ENCODE measurements at regions not wholly inside any gene's neighbourhood (a gene's known extent, or its start where the extent isn't known, plus 50 kb on each side); places are given as distances from the start of the nearest gene placed in this dataset.
"Not testable (repeated sequence)": the region's sequence is repeated elsewhere in the genome, so short reads cannot be mapped to it uniquely, and the experiment has no call there.

DNA sequence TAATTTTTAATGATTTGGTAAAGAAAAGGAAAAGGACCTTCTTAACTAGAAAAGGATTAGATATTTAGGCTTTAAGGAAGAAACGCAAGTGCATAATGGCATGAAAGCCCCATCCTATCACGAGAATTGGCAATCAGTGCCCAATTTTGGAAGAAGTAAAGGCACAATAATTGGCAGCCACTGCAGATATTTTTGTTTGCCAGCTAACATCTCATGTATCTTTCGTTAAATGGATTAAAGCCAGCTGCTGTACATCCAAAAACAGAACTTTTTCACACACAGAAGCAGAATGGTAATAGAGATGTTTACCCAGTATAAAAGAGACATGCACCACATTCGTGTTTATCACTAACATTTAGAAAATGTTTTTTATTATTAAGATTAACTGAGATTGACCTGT lies 180.3 kb downstream of the C6orf118 start:
- Mint-ChIP-seq H3K27me3 (no peaks in the 10 kb centered on the region), H3K4me1 (ENCODE audit: low read depth) (no peaks in the 10 kb centered on the region), H3K4me3 (no peak overlapping the region), H3K27ac (no peak overlapping the region), H3K36me3 (ENCODE audit: low read depth) (no peaks in the 10 kb centered on the region), H3K9me3 (peaks cover 49% of the 10 kb centered on the region)
- intact Hi-C loops (cut with micrococcal nuclease): no loop called here

DNA sequence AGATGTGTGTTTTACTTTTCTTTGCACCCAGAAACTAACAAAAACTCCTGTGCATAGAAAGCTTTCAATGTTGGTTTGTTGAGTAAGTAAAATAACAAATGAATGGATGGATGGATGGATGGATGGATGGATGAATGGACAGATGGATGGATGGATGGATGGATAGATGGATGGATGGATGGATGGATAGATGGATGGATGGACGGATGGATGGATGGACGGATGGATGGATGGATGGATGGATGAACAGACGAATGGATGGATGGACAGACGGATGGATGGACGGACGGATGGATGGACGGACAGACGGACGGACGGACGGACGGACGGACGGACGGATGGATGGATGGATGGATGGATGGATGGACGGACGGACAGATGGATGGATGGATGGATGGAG lies 181.7 kb downstream of the C6orf118 start:
- H3K4me3 Mint-ChIP-seq; H3K27me3 Mint-ChIP-seq; H3K27ac Mint-ChIP-seq; H3K36me3 Mint-ChIP-seq (ENCODE audit: low read depth); intact Hi-C loops (cut with micrococcal nuclease); H3K4me1 Mint-ChIP-seq (ENCODE audit: low read depth): not testable (repeated sequence)
- H3K9me3 Mint-ChIP-seq: peaks cover 44% of the 10 kb centered on the region

DNA sequence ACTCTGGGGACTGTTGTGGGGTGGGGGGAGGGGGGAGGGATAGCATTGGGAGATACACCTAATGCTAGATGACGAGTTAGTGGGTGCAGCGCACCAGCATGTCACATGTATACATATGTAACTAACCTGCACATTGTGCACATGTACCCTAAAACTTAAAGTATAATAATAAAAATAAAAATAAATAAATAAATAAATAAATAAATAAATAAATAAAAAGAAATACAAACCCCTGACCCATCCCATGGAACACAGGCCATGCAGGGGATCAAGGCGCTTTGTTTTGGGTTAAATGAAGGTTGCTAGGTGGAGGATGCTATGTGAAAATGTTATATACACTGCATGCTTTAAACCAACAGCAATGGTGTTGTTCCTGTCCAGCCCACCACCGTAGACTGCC lies 184.7 kb downstream of the C6orf118 start:
- H3K4me3 Mint-ChIP-seq; H3K4me1 Mint-ChIP-seq (ENCODE audit: low read depth); H3K36me3 Mint-ChIP-seq (ENCODE audit: low read depth); H3K27me3 Mint-ChIP-seq; H3K27ac Mint-ChIP-seq; intact Hi-C loops (cut with micrococcal nuclease): not testable (repeated sequence)
- H3K9me3 Mint-ChIP-seq: peaks cover 26% of the 10 kb centered on the region

DNA sequence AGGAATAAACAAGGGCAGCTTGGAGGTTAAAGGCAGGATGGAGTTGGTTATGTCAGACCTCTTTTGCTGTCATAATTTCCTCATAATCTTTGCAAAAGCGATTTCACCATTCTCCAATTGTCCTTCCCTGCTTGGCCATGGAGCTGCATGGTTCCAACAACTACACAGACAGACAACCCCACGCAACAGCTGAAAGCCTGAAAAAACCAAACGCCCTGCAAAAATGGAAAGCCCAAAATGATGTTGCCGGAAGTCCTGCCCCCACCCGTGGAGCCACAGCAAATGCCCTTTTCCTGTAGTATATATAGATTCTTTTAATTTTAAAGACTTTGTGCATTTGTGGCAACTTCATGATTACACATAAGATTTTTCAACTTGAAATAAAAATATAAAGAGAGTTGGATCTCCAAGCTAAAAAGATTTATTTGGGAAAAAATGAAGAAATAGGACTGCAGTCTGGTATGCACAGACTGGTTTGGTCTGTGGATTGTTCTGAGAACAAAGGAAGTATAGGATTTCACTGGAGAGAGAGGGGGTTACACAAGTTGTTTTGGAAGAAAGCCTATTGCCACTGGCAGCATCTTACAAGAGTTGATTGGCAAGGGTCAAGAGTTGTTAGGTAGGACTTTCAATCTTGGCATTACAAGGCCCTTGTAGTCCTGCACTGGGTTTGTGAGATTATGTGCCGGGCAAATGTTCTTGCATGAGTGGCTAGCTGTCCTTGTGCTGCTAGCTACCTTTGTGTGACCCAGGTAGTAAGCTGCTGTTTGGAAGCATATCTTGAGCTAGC lies 190.0 kb downstream of the C6orf118 start:
- intact Hi-C loops (cut with micrococcal nuclease): no loop called here
- Mint-ChIP-seq H3K9me3 (peaks cover 41% of the 10 kb centered on the region), H3K36me3 (ENCODE audit: low read depth) (no peaks in the 10 kb centered on the region), H3K27ac (no peak overlapping the region), H3K4me1 (ENCODE audit: low read depth) (no peaks in the 10 kb centered on the region), H3K27me3 (no peaks in the 10 kb centered on the region), H3K4me3 (no peak overlapping the region)

DNA sequence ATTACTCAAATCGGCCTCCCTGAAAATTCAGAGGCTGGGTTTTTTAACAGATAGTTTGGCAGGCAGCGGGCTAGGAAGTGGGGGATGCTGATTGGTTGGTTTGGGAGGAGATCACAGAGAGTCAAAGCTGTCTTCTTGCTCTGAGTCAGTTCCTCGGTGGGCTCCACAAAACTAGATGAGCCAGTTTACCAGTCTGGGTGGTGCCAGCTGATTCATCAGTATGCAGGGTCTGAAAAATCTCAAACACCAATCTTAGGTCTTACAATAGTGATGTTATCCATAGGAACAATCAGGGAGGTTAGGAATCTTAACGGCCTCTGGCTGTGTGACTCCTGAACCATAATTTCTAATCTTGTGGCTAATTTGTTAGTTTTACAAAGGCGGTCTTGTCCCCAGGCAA lies 190.7 kb downstream of the C6orf118 start:
- H3K27me3 Mint-ChIP-seq: no peaks in the 10 kb centered on the region
- no peaks in the 10 kb centered on the region for H3K4me1 Mint-ChIP-seq (ENCODE audit: low read depth)
- H3K4me3 Mint-ChIP-seq: no peak overlapping the region
- H3K27ac Mint-ChIP-seq: no peak overlapping the region
- intact Hi-C loops (cut with micrococcal nuclease): no loop called here
- no peaks in the 10 kb centered on the region for H3K36me3 Mint-ChIP-seq (ENCODE audit: low read depth)
- peaks cover 48% of the 10 kb centered on the region for H3K9me3 Mint-ChIP-seq

DNA sequence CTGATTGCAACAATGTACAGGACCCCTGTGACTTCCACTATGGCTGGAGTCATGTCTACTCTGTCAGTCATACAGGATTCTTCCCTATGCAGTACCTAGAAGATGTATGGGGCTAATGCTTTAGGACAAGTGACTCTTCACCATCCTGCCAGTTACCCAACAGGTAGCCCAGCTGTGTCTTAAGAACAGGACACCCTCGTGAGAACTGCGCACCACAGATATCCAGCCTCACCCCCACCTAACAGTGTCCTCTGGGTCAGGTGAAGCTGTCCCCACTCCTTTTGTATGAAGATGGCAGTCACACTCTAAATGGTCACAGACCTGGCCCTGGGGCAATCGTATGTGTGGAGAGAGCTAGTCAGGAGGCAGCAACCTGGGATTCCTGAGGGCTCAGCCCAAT lies 191.6 kb downstream of the C6orf118 start:
- no peaks in the 10 kb centered on the region for H3K36me3 Mint-ChIP-seq (ENCODE audit: low read depth)
- H3K4me1 Mint-ChIP-seq (ENCODE audit: low read depth): no peaks in the 10 kb centered on the region
- no peak overlapping the region for H3K27ac Mint-ChIP-seq
- H3K27me3 Mint-ChIP-seq: no peaks in the 10 kb centered on the region
- H3K9me3 Mint-ChIP-seq: peaks cover 58% of the 10 kb centered on the region
- intact Hi-C loops (cut with micrococcal nuclease): no loop called here
- H3K4me3 Mint-ChIP-seq: no peak overlapping the region

DNA sequence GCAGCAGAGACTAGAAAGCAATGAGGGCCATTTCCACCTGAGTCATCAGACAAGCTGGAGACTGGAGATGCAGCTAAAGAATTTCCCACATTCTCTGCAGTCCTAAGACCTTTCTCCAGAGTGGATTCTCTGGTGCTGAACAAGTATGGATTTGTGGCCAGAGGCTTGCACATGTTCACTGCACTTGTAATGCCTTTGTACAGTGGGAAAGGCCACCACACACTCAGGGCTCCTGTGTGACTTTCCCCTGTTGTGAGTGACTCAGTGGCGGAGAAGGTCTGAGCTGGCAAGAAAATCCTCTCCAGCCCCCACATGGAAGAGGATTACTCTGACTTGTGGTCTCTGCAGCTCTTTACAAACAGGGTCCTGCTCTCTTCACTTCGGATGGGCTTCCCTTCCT lies 192.3 kb downstream of the C6orf118 start:
- H3K9me3 Mint-ChIP-seq: peaks cover 61% of the 10 kb centered on the region
- intact Hi-C loops (cut with micrococcal nuclease): no loop called here
- H3K27ac Mint-ChIP-seq: no peak overlapping the region
- no peak overlapping the region for H3K4me3 Mint-ChIP-seq
- no peaks in the 10 kb centered on the region for H3K4me1 Mint-ChIP-seq (ENCODE audit: low read depth)
- no peaks in the 10 kb centered on the region for H3K27me3 Mint-ChIP-seq
- H3K36me3 Mint-ChIP-seq (ENCODE audit: low read depth): no peaks in the 10 kb centered on the region

DNA sequence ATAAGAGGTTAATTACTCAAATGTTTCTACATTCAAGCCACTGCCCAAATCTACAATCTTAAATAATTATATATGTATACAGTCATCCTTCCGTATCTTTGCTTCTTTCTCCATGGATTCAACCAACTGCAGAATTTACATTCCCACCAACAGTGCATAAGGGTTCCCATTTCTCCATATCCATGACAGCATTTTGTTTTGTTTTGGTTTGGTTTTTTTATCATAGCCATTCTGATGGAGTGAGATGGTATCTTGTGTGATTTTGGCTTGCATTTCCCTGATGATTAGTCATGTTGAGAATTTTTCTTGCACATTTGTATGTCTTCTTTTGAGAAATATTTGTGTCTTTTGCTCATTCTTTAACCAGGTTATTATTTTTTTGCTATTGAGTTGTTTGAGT lies 198.5 kb downstream of the C6orf118 start:
- H3K27ac Mint-ChIP-seq: no peak overlapping the region
- H3K27me3 Mint-ChIP-seq: no peaks in the 10 kb centered on the region
- intact Hi-C loops (cut with micrococcal nuclease): no loop called here
- H3K9me3 Mint-ChIP-seq: peaks cover 42% of the 10 kb centered on the region
- no peaks in the 10 kb centered on the region for H3K4me1 Mint-ChIP-seq (ENCODE audit: low read depth)
- H3K36me3 Mint-ChIP-seq (ENCODE audit: low read depth): no peaks in the 10 kb centered on the region
- no peak overlapping the region for H3K4me3 Mint-ChIP-seq

DNA sequence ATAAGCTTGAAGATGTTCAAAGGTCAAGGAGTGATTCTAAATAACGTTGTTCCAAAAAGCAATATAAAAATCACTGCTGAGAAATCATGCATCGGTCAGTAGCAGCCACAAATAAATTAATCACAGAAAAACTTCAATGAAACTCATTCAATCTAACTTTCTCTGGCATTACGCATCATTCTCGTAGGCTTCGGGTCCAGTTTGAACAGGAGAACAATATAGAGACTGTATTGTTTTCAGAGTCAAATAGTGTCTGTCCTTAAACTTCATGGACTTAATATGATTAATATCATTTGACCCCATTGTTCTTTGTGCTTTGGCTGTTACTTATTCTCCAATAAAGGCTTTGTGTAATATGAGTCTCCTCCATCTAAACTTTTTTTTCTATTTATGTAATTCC lies 200.4 kb downstream of the C6orf118 start:
- Mint-ChIP-seq H3K9me3 (peaks cover 32% of the 10 kb centered on the region), H3K4me1 (ENCODE audit: low read depth) (no peaks in the 10 kb centered on the region), H3K27ac (no peak overlapping the region), H3K36me3 (ENCODE audit: low read depth) (no peaks in the 10 kb centered on the region), H3K27me3 (no peaks in the 10 kb centered on the region), H3K4me3 (no peak overlapping the region)
- intact Hi-C loops (cut with micrococcal nuclease): no loop called here

DNA sequence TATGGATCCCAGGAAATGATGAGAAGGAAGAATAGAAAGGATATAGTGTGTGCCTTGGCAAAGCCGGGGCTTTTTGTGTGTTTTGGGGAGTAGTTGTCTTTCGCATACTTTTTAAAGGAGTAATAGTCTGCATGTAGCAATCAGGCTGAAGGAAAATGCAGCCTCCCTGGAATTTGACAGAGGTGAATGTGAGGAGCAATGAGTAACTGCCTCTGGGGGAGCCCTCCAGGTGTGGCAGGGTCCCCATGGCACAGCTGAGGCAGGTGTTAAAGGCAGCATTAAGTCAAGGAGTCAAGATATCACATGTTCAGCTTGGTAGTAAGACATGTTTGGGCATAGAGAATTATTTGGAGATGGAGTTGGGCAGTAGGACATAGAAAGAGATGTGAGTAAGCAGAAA lies 203.1 kb downstream of the C6orf118 start:
- H3K9me3 Mint-ChIP-seq: peaks cover 21% of the 10 kb centered on the region
- H3K36me3 Mint-ChIP-seq (ENCODE audit: low read depth): no peaks in the 10 kb centered on the region
- intact Hi-C loops (cut with micrococcal nuclease): no loop called here

DNA sequence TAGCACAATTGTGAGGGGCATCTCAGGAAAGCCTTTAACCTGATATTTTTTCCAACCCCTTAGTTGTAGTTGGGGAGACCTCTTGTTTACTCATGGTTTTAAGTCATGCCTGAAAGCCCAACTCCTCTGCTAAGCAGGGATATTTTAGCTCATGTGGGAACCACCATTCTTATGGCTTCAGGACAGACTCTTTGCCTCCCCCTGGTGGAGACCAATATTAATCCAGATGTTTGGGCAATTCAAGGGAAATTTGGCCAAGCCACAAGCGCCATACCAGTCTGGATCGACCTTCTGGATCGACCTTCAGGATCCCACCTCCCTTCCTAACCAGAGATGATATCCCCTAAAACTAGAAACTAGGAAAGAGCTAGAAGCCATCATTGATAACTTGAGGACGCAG lies 211.2 kb downstream of the C6orf118 start:
- Mint-ChIP-seq H3K4me1 (ENCODE audit: low read depth) (no peaks in the 10 kb centered on the region), H3K9me3 (peaks cover 32% of the 10 kb centered on the region), H3K27me3 (no peaks in the 10 kb centered on the region), H3K4me3 (no peak overlapping the region), H3K27ac (no peak overlapping the region), H3K36me3 (ENCODE audit: low read depth) (no peaks in the 10 kb centered on the region)
- intact Hi-C loops (cut with micrococcal nuclease): no loop called here

More for the DNA sequence above, 203.1 kb downstream of the C6orf118 start:
- no peak overlapping the region for H3K4me3 Mint-ChIP-seq
- H3K27me3 Mint-ChIP-seq: no peaks in the 10 kb centered on the region
- no peaks in the 10 kb centered on the region for H3K4me1 Mint-ChIP-seq (ENCODE audit: low read depth)
- no peak overlapping the region for H3K27ac Mint-ChIP-seq

DNA sequence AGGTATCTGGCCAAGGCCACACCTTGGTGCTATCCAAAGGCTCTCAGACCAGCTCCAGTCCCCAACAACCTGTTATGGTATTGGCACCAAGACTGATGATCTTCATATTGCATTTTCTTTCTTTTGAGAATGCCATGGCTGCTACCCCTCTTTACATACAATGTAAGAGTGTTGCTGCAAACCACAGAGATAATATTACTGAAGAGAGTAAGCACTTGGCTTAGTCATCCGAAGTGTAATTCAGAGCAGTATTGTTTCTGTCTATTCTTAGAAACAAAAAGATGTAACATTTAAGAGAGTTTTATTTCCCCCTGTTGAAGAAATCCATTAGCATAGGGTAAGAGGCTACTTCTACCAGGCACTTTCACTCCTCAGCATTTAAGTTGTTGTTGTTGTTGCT lies 212.5 kb downstream of the C6orf118 start:
- Mint-ChIP-seq H3K4me1 (ENCODE audit: low read depth) (no peaks in the 10 kb centered on the region), H3K4me3 (no peak overlapping the region), H3K27ac (no peak overlapping the region), H3K27me3 (no peaks in the 10 kb centered on the region), H3K9me3 (peaks cover 32% of the 10 kb centered on the region), H3K36me3 (ENCODE audit: low read depth) (no peaks in the 10 kb centered on the region)
- intact Hi-C loops (cut with micrococcal nuclease): no loop called here

DNA sequence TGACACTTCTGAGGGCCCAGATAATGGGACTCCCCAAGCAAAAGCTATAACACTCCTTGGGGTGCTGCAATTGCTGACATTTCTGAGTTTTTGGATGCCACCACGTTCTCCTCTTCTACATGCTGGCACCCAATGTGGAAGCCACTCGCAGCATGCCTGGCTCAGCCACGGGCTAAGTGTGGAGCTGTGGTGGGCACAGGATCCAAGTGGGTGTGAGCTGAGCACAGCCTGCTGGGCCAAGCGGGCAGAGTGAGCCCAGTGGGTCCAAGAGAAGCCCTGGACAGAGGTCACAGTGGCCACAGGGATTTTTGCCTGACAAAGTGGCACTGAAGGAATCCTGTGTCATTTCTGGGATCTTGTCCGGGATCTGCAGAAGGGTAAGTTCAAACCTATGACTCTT lies 213.2 kb downstream of the C6orf118 start:
- intact Hi-C loops (cut with micrococcal nuclease): no loop called here
- no peaks in the 10 kb centered on the region for H3K4me1 Mint-ChIP-seq (ENCODE audit: low read depth)
- no peak overlapping the region for H3K27ac Mint-ChIP-seq
- H3K27me3 Mint-ChIP-seq: no peaks in the 10 kb centered on the region
- H3K36me3 Mint-ChIP-seq (ENCODE audit: low read depth): no peaks in the 10 kb centered on the region
- no peak overlapping the region for H3K4me3 Mint-ChIP-seq
- H3K9me3 Mint-ChIP-seq: peaks cover 28% of the 10 kb centered on the region

DNA sequence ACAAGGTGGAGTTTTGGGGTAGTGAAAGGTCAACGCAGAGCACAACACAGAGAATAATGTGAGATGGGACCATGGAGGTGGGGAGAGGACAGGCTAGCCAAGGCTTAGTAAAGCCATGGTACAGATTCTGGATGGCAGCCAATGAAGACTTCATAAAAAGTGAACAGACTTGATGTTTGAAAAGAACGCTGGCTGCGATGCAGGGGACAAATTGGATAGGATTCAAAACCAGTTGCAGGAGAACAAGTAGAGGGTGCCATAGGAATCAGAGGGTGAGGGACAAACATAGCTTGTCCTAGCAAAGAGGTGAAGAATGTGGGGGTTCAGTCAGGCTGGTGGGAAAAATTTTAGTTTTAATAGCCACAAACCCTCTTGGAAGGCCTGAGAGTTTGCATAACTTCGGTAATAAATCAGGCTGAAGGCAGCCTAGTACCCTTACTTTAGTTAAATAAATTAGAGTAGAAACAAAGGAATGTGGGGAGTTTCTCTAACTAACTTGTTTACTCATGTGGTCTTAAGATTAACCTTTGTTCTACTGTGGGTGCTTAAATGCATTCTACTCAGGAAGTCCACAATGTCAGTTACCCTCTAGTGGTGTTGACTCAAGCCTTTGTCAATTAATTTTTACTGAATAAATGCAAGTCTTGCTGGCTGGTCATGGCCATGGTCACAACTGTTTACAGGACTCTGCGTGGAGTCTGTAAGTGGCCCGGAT lies 216.4 kb downstream of the C6orf118 start:
- Mint-ChIP-seq H3K9me3 (peaks cover 37% of the 10 kb centered on the region), H3K36me3 (ENCODE audit: low read depth) (no peaks in the 10 kb centered on the region), H3K27ac (no peak overlapping the region), H3K4me3 (no peak overlapping the region), H3K27me3 (no peaks in the 10 kb centered on the region), H3K4me1 (ENCODE audit: low read depth) (no peaks in the 10 kb centered on the region)
- intact Hi-C loops (cut with micrococcal nuclease): no loop called here
